HG03196 (cell line): ENCODE measurements at regions not wholly inside any gene's neighbourhood (a gene's known extent, or its start where the extent isn't known, plus 50 kb on each side); places are given as distances from the start of the nearest gene placed in this dataset.

ENCODE experiments used
- ATAC-seq: cut with Tn5 transposase; IDR thresholded peaks from one replicate; pipeline ENCODE4 v1.9.1; 2021; ENCODE audit not compliant: unreplicated experiment

- ATAC-seq = no peak
These were observed 477.8 kb downstream of the CDH2 start for GRCh38 chr18:27699137-27699536.

DNA sequence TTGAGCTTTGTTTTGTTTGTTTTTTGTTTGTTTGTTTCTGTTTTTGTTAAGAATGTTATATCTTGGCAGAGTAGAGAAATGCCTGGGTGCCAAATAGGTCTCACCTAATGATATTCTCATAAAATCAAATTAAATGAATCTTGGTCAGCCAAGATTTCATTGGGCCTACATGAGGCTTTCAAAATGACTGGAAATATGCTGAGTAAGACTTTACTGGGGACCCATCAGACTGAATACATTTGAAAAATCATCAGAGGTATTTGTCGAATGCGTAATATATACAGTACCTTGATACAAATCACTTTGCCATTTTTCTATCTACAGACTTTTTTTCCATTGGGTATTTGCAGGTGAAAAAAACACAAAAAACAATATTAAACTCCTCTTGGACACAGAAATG is 480.8 kb downstream of the CDH2 start:
- ATAC-seq = no peak

DNA sequence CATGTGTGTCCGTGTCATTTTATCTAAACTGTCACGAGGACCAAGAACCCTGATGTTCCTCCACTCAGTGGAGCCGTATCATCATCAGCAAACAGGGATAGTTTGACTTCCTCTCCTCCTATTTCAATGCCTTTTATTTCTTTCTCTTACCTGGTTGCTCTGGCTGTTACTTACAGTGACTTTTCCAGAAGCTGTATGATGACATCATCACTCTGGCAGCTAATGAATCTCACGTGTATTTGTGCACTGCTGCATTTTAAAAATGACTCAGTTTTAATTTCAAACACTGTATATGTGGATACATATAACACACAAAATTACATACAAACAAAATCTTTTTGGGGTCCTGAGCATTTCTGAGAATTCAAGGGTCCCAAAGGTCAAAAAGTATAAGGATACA is 481.4 kb downstream of the CDH2 start:
- no peak for ATAC-seq

GRCh38 chr18:27695052-27695451 is 481.9 kb downstream of the CDH2 start:
- ATAC-seq = no peak

DNA sequence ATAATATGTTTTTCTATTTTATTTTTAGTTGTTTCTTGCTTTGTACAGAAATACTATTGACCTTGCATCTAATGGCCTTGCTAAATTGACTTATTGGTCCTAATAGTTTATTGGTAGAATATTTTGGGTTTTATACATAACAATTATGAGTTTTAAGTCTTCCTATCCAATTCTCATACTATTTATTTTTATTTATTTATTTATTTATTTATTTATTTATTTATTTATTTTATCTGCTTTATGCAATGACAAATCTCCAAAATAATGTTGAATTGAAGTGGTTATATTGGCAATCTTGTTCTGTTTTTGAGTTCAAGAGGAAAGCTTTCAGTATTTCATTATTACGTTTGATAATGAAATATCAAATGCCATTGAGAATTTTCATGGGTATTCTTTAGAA is 488.3 kb downstream of the CDH2 start:
- no peak for ATAC-seq

- ATAC-seq = no peak
These were observed 489.5 kb downstream of the CDH2 start for GRCh38 chr18:27687351-27687979.

- no peak for ATAC-seq
These were observed 491.0 kb downstream of the CDH2 start for GRCh38 chr18:27685807-27686412.

GRCh38 chr18:27685091-27685490 is 491.8 kb downstream of the CDH2 start:
- ATAC-seq = no peak

DNA sequence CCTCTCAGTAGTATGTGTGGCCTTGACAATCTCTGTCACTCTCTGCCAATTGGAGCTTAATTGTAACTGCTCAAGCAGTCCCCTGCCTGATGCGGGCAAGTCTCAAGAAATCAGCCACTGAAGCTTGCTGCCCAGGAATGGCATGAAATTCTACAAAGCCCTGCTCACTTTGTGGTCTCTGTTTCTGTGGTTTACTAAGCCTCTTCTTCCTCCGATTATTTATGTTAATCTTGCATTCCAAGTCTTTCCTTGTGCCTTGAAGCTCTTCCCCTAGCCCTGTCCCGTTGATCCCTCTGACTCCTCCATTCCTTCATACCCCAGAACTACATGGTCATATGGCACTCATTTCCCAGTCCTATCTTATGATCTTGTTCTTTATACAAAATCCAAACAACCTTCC is 489.3 kb upstream of the CHST9 start:
- no peak for ATAC-seq

DNA sequence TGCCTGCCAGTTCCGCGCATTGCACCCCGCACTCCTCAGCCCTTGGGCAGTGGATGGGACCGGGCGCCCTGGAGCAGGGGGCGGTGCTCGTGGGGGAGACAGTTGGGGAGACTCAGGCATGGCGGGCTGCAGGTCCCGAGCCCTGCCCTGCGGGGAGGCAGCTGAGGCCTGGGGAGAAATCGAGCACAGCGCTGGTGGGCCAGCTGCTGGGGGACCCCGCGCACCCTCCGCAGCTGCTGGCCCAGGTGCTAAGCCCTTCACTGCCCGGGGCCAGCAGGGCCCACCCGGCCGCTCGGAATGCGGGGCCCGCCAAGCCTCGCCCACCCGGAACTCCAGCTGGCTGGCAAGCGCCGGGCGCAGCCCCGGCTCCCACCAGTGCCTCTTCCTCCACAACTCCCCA is 488.8 kb upstream of the CHST9 start:
- ATAC-seq = no peak

GRCh38 chr18:27668158-27668557 is 483.1 kb upstream of the CHST9 start:
- no peak for ATAC-seq

- ATAC-seq = no peak
These were observed 482.0 kb upstream of the CHST9 start for GRCh38 chr18:27667064-27667463.

DNA sequence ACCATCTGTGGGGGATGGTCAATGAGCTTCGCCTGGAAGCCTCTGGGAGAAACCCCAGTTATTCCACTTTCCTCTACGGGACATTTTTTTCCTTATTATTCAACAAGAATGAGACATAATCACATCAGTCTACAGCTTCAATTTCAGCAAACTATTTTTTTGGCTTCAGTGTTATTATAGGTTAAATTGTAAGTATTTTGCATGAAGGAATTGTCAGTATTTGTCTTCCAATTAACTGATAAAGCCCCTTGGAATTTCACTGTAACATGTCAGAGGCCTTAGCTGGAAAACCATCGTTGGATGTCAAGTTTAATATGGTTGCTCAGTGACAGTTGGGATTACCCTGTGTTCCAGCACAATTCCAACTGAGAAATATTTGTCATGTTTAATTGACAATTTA is 480.9 kb upstream of the CHST9 start:
- no peak for ATAC-seq

DNA sequence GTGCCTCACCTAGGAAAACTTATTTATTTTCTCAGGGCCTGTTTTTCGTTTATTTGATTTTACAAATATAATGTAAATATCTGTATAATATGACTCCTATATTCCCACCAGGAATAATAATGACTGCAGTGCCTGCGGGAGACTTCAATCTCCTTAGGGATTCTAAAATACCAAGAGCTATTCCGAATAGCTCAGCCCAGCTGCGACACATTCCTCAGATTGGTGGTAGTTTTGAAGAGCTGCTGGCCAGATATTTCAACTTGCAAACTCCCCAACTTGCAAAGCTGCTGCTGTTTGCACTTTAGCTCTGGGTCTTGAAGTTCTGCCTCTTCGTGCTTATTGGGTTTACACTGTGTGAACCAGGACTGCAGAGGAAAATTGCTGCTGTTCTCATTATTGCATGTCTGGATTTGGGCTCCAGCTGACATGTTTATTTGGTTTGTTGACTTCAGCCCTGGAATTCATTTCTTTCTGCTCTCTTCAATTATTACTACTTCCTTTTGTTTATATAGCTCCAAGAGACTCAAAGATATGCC is 480.2 kb upstream of the CHST9 start:
- no peak for ATAC-seq

- ATAC-seq = no peak
These were observed 477.8 kb upstream of the CHST9 start for GRCh38 chr18:27662949-27663348.

DNA sequence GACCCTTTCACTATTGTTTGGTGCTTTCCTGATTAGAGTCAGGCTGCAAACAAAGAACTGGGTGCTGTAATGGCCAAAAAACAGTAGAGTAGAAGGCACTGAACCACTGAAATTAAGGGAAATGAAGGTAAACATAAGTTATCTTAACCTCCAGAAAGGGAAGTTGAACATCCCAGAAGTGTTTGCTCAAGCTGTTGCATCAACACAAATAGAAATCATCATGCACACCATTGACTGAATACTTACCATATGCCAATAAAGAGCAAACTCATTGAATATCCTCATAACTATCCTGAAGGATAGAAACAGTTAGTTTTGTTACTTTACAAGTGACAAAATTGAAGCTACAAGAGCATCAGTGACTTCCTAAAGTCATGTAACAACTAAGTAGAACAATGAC is 477.4 kb upstream of the CHST9 start:
- no peak for ATAC-seq

DNA sequence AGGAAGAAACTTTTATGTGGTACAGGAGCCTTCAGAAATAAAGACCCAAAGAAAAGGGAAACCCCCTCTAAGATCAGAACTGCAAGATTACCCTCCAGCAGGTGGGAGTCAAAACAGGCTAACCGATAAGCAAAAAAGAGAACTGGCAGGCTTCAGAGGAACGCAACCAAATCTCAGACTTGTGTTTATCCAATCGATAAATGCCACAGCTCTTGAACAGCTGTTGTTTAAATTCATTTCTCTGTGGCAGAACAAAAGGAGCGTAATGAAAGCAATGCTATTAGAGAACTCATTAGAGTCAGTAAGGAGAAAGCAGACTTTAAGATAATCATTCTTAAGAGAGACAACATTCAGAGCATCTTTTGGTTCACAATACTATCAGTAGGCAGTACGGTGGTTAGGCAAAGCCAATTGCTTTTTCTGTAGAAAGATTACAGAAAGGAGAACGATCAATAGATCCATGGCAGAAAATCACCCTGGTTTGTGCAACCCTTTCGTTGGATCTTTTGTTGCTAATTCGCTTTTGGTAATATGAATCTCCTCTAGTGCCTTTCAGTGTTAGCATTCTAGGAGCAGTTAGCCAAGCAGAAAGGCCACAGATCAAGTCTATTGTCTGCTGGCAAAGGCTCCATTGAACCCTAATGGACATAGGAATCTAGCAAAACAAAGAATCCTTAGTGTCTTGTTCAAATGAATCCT is 476.4 kb upstream of the CHST9 start:
- ATAC-seq = no peak

DNA sequence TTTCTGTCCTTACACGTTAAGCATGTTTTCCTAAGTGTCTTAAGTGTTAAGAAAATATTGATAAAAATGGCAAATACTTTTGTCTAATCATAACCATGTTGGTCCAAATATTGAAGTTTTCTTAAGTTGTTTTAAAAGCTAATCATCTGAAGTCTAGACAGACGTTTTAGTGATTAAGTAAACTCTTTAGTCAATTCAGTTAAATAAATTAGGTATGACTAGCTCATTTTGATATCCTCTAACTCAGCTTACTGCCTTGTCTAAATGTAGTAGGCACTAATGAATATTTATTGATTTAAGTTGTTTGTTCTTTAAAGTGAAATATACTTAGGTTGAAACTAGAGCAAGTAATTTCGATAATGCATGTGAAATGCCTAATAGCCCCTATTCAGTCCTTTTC is 471.8 kb upstream of the CHST9 start:
- no peak for ATAC-seq

DNA sequence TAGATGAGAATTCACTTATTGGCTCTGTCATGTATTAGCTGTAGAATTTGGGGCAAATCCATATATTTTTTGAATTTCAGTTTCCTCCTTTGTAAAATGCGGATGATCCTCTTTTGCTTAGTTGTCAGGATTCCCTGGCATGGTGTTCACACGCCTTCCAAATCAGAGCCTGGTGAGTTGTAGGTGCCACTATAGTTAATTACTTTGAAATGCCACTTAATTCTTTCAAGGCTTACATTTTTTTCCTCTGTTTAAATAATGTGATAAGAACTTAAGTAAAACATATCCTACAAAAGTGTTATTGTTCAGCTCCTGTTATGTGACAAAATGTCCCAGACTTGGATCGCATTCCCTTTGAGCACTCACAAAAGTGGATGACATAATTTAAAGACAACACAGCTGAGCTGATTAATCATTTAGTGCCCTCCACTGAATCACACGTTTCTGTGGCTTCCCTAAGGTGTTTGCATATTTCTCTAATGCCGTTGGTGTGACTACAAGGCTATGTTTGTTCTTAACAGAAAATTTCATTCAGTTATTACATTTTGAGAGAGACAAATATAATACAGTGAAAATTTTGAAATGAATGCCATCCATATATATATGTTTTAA is 471.2 kb upstream of the CHST9 start:
- ATAC-seq = peak; percentile 46

DNA sequence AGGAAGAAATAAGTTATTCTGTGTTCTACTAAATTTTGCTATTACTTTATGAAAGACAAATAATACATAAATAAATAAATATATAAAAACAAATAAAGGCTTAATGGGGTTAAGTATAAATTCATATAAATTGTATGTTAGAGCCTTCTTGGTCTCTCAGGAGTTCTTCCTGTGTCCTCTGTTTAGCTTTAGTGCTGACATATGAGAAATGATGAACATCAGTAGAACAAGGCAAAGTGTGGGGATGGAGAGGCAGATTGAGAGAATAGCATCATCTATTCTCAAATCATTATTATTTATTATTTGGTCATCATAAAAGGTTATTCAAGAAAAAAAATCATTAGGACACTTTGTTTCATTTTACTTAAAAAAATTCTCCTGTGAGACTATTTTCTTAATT is 468.1 kb upstream of the CHST9 start:
- ATAC-seq = no peak

- peak; percentile 88 for ATAC-seq
These were observed 467.5 kb upstream of the CHST9 start for GRCh38 chr18:27652480-27653121.
